GM21360 (cell line): ENCODE measurements at regions not wholly inside any gene's neighbourhood (a gene's known extent, or its start where the extent isn't known, plus 50 kb on each side); places are given as distances from the start of the nearest gene placed in this dataset.
"Not testable (repeated sequence)": the region's sequence is repeated elsewhere in the genome, so short reads cannot be mapped to it uniquely, and the experiment has no call there.

ENCODE experiments used
- ATAC-seq: cut with Tn5 transposase; IDR thresholded peaks from one replicate; pipeline ENCODE4 v1.9.1; 2021; ENCODE audit warnings: mild to moderate bottlenecking, moderate library complexity; ENCODE audit not compliant: unreplicated experiment

GRCh38 chr2:54040250-54040649 lies 69.5 kb upstream of the PSME4 start:
- ATAC-seq: no peak

GRCh38 chr2:54038835-54039234 lies 68.0 kb upstream of the PSME4 start:
- no peak for ATAC-seq

GRCh38 chr2:54031288-54031687 lies 60.5 kb upstream of the PSME4 start:
- not testable (repeated sequence) for ATAC-seq

- ATAC-seq: no peak
Measured at GRCh38 chr2:54030806-54031205, 60.0 kb upstream of the PSME4 start.

DNA sequence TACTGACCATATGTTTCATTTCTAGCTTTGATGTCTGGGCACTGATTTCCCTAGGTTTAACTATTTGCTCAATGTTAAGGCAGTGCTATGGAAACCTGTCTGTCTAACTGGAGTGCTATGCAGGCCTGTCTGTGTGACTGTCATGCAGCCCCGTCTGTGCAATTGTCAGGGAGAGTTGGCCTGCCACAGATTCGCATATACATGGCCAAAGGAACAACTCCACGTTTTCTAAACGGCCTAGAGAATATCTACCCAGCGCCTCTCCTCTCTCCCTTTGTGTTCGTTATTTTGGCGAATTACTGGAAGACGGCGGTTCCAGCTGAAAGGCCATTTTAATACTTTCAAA lies 59.6 kb upstream of the PSME4 start:
- ATAC-seq: no peak

GRCh38 chr2:54029721-54030395 lies 59.1 kb upstream of the PSME4 start:
- no peak for ATAC-seq

DNA sequence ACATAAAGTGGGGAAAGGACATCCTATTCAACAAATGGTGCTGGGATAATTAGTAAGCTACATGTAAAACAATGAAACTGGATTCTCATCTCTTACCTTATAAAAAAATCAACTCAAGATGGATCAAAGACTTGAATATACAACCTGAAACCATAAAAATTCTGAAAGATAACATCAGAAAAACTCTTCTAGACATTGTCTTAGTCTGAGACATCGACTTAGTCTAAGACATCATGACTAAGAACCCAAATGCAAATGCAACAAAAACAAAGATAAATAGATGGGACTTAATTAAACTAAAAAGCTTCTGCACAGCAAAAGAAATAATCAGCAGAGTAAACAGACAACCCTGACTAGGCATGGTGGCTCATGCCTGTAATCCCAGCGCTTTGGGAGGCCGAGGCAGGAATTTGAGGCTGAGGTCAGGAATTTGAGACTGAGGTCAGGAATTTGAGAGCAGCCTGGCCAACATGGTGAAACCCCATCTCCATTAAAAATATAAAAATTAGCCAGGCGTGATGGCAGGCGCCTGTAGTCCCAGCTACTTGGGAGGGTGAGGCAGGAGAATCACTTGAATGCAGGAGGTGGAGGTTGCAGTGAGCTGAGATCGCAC lies 54.8 kb upstream of the PSME4 start:
- not testable (repeated sequence) for ATAC-seq

DNA sequence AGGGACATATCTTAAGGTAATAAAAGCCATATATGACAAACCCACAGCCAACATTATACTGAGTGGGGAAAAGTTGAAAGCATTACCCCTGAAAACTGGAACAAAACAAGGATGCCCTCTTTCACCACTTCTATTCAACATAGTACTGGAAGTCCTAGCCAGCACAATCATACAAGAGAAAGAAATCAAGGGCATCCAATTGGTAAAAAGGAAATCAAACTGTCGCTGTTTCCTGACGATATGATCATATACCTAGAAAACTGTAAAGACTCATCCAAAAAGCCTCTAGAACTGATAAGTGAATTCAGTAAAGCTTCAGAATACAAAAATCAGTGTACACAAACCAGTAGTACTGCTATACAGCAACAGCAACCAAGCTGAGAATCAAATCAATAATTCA lies 53.8 kb upstream of the PSME4 start:
- no peak for ATAC-seq

GRCh38 chr2:54021702-54022101 lies 50.9 kb upstream of the PSME4 start:
- ATAC-seq: no peak

- no peak for ATAC-seq
Measured at GRCh38 chr2:54020793-54021414, 50.1 kb upstream of the PSME4 start.
